ENCODE measurements at regions not wholly inside any gene's neighbourhood (a gene's known extent, or its start where the extent isn't known, plus 50 kb on each side); places are given as distances from the start of the nearest gene placed in this dataset.

- peak overlapping the region; percentile 39 to 92 (median 66) for H3K27ac ChIP-seq
- intact Hi-C loops (cut with DNase I; ENCODE audit: low total_unique reads), result no loop called here
Measured at GRCh38 chr3:187966096-187966495, 187.9 kb upstream of the LPP start.

DNA sequence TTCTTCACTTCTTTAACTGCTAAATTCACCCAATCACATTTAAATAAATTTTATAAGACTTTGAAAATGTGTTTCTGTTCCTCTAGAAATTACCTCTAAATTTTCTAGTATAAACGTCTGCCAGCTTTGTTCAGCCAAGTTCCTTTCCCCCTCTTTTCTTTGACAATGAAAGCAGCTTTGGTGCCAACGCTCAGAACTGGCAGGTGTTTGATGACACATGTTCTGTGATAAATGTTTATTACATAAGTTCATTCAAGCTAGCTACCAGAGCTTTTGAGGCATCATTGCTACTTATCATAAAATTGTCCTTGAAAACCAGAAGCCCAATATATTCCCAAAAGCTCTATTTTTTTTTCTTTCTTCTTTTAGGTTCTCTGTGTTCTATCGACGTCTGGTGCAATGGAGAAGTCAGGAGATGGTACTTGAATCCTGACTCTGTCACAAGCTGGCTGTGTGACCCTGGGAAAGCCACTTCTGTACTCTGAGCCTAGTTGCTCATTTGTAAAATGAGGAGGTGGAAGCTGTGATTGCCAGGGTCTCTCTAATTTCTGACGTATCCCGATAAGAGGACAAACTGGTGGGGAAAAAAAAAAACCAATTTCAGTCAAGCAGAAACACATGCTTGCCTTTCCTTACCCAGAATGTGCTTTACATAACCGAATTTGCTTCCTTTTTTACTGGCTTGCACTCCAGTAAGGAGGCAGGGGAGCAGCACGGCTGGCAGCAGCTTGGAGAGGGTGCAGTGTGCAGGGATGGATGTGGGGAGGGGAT is 187.1 kb upstream of the LPP start:
- Histone ChIP-seq H3K36me3 (no peaks in the 10 kb centered on the region), H3K4me1 (peaks cover 36 to 58% of the 10 kb centered on the region in 2 donors), H3K9me3 (no peaks in the 10 kb centered on the region), H3K27me3 (no peaks in the 10 kb centered on the region), H3K4me3 (no peak overlapping the region), H3K27ac (peak overlapping the region; percentile 39 to 92 (median 66))
- TF ChIP-seq, protein P1, sequence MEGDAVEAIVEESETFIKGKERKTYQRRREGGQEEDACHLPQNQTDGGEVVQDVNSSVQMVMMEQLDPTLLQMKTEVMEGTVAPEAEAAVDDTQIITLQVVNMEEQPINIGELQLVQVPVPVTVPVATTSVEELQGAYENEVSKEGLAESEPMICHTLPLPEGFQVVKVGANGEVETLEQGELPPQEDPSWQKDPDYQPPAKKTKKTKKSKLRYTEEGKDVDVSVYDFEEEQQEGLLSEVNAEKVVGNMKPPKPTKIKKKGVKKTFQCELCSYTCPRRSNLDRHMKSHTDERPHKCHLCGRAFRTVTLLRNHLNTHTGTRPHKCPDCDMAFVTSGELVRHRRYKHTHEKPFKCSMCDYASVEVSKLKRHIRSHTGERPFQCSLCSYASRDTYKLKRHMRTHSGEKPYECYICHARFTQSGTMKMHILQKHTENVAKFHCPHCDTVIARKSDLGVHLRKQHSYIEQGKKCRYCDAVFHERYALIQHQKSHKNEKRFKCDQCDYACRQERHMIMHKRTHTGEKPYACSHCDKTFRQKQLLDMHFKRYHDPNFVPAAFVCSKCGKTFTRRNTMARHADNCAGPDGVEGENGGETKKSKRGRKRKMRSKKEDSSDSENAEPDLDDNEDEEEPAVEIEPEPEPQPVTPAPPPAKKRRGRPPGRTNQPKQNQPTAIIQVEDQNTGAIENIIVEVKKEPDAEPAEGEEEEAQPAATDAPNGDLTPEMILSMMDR (IDR thresholded peaks at IDR 0.05 in 4 of 5, conservative IDR thresholded peaks at IDR 0.05 in 1 of 5), result no peak
- TF ChIP-seq POLR2A (IDR thresholded peaks at IDR 0.05), result no peak
- in situ Hi-C loops (cut with MboI; ENCODE audit: low sequenced_read_pairs in 4 of 4) (no loop called here), intact Hi-C loops (cut with DNase I; ENCODE audit: low total_unique reads) (no loop called here)
- DNase-seq (no peak), ATAC-seq (no peak)

More at GRCh38 chr3:187966096-187966495, 187.9 kb upstream of the LPP start:
- no peaks in the 10 kb centered on the region for H3K36me3 ChIP-seq
- in situ Hi-C loops (cut with MboI; ENCODE audit: low sequenced_read_pairs in 4 of 4), result no loop called here
- ATAC-seq (no peak), DNase-seq (no peak)
- TF ChIP-seq, protein P1 (IDR thresholded peaks at IDR 0.05 in 4 of 5, conservative IDR thresholded peaks at IDR 0.05 in 1 of 5), result no peak
- TF ChIP-seq POLR2A (IDR thresholded peaks at IDR 0.05), result no peak
- no peaks in the 10 kb centered on the region for H3K27me3 ChIP-seq
- peaks cover 36 to 58% of the 10 kb centered on the region in 2 donors for H3K4me1 ChIP-seq
- H3K9me3 ChIP-seq, result no peaks in the 10 kb centered on the region
- no peak overlapping the region for H3K4me3 ChIP-seq

DNA sequence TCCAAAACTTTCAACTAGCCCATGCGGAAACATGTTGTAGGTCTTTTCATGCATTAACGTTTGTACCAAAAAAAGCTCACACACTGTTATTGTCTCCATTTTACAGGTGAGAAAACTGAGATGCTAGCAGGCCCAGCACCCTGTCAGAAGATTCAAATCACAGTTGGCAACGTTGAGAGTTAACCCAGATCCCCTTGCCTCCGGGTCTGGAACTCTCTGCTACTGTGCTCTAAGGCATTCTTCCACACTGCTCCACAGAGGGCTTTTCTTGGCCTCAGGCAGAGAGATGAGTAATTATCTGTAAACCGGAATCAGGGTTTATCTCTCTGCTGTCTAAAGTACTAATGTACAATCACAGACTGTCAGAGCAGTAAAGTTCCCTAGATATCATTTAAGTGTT is 186.0 kb upstream of the LPP start:
- H3K36me3 ChIP-seq, result no peaks in the 10 kb centered on the region
- H3K27ac ChIP-seq, result no peak overlapping the region
- intact Hi-C loops (cut with DNase I; ENCODE audit: low total_unique reads) (no loop called here), in situ Hi-C loops (cut with MboI; ENCODE audit: low sequenced_read_pairs in 4 of 4) (no loop called here)
- TF ChIP-seq, protein P1 (IDR thresholded peaks at IDR 0.05 in 4 of 5, conservative IDR thresholded peaks at IDR 0.05 in 1 of 5), result no peak
- TF ChIP-seq POLR2A (IDR thresholded peaks at IDR 0.05), result no peak
- no peaks in the 10 kb centered on the region for H3K9me3 ChIP-seq
- DNase-seq (no peak), ATAC-seq (no peak)
- no peaks in the 10 kb centered on the region for H3K27me3 ChIP-seq
- H3K4me1 ChIP-seq, result peaks cover 28 to 46% of the 10 kb centered on the region in 2 donors
- no peak overlapping the region for H3K4me3 ChIP-seq

DNA sequence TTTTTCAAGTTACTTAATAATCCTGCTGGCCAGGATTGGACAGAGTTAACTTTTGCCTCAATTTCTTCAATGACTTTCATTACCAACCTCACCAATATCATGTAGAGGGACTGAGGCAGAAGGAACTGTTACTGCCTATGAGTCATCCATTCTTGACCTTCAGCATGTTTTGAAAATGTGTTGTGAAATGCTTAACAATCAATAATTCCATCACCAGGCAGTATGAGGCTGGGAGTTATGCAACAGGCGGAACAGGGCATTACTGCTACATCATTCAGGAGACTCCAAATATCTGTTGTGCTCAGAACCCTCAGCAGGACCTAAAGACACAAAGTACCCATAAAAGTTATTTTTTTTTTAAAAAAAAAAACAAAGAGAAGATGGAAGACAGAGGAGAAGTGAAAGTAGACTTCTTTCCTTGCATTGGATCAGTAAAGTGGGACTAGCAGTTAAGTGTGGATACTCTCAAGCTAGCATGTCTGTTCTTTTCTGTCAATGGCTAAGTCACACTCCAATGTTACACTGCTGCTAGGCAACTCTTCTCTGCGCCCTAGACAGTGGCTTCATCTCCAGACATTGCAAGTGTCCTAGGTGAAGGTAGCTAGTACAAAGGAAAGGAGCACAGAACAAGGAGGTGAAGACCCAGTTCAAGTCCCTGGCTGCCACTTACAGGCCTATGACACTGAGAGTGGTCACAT is 184.9 kb upstream of the LPP start:
- peaks cover 18 to 37% of the 10 kb centered on the region in 2 donors for H3K4me1 ChIP-seq
- in situ Hi-C loops (cut with MboI; ENCODE audit: low sequenced_read_pairs in 4 of 4) (no loop called here), intact Hi-C loops (cut with DNase I; ENCODE audit: low total_unique reads) (no loop called here)
- peak overlapping the region in 1 of 4 donors; percentile 19 for H3K27ac ChIP-seq
- no peaks in the 10 kb centered on the region for H3K36me3 ChIP-seq
- no peak overlapping the region for H3K4me3 ChIP-seq
- peak; percentile 30 to 46 for ATAC-seq
- peak in 1 of 2 donors; percentile 59 for DNase-seq
- H3K9me3 ChIP-seq, result no peaks in the 10 kb centered on the region
- no peaks in the 10 kb centered on the region for H3K27me3 ChIP-seq
- TF ChIP-seq POLR2A (IDR thresholded peaks at IDR 0.05), result no peak
- TF ChIP-seq, protein P1 (IDR thresholded peaks at IDR 0.05 in 4 of 5, conservative IDR thresholded peaks at IDR 0.05 in 1 of 5), result no peak

All from gastrocnemius medialis (tissue), 4 donors.